ENCODE measurements at regions not wholly inside any gene's neighbourhood (a gene's known extent, or its start where the extent isn't known, plus 50 kb on each side); places are given as distances from the start of the nearest gene placed in this dataset.
"Not testable (repeated sequence)": the region's sequence is repeated elsewhere in the genome, so short reads cannot be mapped to it uniquely, and the experiment has no call there.

GRCh38 chr2:17363846-17364245 lies 154.4 kb downstream of the RAD51AP2 start:
- intact Hi-C loops (cut with micrococcal nuclease): no loop called here

- intact Hi-C loops (cut with micrococcal nuclease): no loop called here
These were observed 155.3 kb downstream of the RAD51AP2 start for GRCh38 chr2:17362956-17363355.

- intact Hi-C loops (cut with micrococcal nuclease): no loop called here
These were observed 162.5 kb downstream of the RAD51AP2 start for GRCh38 chr2:17355608-17356329.

- intact Hi-C loops (cut with micrococcal nuclease): no loop called here
These were observed 165.0 kb downstream of the RAD51AP2 start for GRCh38 chr2:17353263-17353662.

GRCh38 chr2:17342692-17343091 lies 175.5 kb downstream of the RAD51AP2 start:
- intact Hi-C loops (cut with micrococcal nuclease): not testable (repeated sequence)

- intact Hi-C loops (cut with micrococcal nuclease): no loop called here
These were observed 180.7 kb downstream of the RAD51AP2 start for GRCh38 chr2:17337507-17337906.

- intact Hi-C loops (cut with micrococcal nuclease): no loop called here
These were observed 181.8 kb downstream of the RAD51AP2 start for GRCh38 chr2:17336458-17336857.

- intact Hi-C loops (cut with micrococcal nuclease): no loop called here
These were observed 183.9 kb downstream of the RAD51AP2 start for GRCh38 chr2:17334300-17334699.

GRCh38 chr2:17331636-17332035 lies 186.6 kb downstream of the RAD51AP2 start:
- intact Hi-C loops (cut with micrococcal nuclease): no loop called here

GRCh38 chr2:17328161-17328560 lies 190.1 kb downstream of the RAD51AP2 start:
- intact Hi-C loops (cut with micrococcal nuclease): no loop called here

- intact Hi-C loops (cut with micrococcal nuclease): no loop called here
These were observed 190.6 kb downstream of the RAD51AP2 start for GRCh38 chr2:17327649-17328048.

GRCh38 chr2:17326717-17327116 lies 191.5 kb downstream of the RAD51AP2 start:
- intact Hi-C loops (cut with micrococcal nuclease): no loop called here

GRCh38 chr2:17323697-17324096 lies 194.5 kb downstream of the RAD51AP2 start:
- intact Hi-C loops (cut with micrococcal nuclease): no loop called here

- intact Hi-C loops (cut with micrococcal nuclease): no loop called here
These were observed 195.8 kb downstream of the RAD51AP2 start for GRCh38 chr2:17322461-17322860.

GRCh38 chr2:17319090-17319489 lies 199.2 kb downstream of the RAD51AP2 start:
- intact Hi-C loops (cut with micrococcal nuclease): no loop called here

GRCh38 chr2:17318013-17318412 lies 200.2 kb downstream of the RAD51AP2 start:
- intact Hi-C loops (cut with micrococcal nuclease): no loop called here

GRCh38 chr2:17317439-17317976 lies 200.7 kb downstream of the RAD51AP2 start:
- intact Hi-C loops (cut with micrococcal nuclease): no loop called here

- intact Hi-C loops (cut with micrococcal nuclease): no loop called here
These were observed 205.0 kb downstream of the RAD51AP2 start for GRCh38 chr2:17313261-17313660.

- intact Hi-C loops (cut with micrococcal nuclease): no loop called here
These were observed 206.3 kb downstream of the RAD51AP2 start for GRCh38 chr2:17311771-17312511.

GRCh38 chr2:17311106-17311619 lies 207.1 kb downstream of the RAD51AP2 start:
- intact Hi-C loops (cut with micrococcal nuclease): no loop called here

- intact Hi-C loops (cut with micrococcal nuclease): no loop called here
These were observed 208.4 kb downstream of the RAD51AP2 start for GRCh38 chr2:17309741-17310339.

- intact Hi-C loops (cut with micrococcal nuclease): no loop called here
These were observed 209.1 kb downstream of the RAD51AP2 start for GRCh38 chr2:17309181-17309580.
